ENCODE measurements at regions not wholly inside any gene's neighbourhood (a gene's known extent, or its start where the extent isn't known, plus 50 kb on each side); places are given as distances from the start of the nearest gene placed in this dataset.

- H3K4me1 ChIP-seq: no peaks in the 10 kb centered on the region
- H3K27me3 ChIP-seq: no peaks in the 10 kb centered on the region
- no peak for TF ChIP-seq POLR2A (IDR thresholded peaks at IDR 0.05)
- no peak for TF ChIP-seq CTCF (IDR thresholded peaks at IDR 0.05)
- H3K4me3 ChIP-seq: no peak overlapping the region
- H3K27ac ChIP-seq: no peak overlapping the region
- no peaks in the 10 kb centered on the region for H3K36me3 ChIP-seq
- H3K9me3 ChIP-seq: no peaks in the 10 kb centered on the region
- intact Hi-C loops (cut with DNase I): no loop called here
- ATAC-seq: no peak
- DNase-seq: no peak
Measured at GRCh38 chr10:113414543-113414942, 138.3 kb upstream of the HABP2 start.

GRCh38 chr10:113415246-113415645 is 137.6 kb upstream of the HABP2 start:
- 17% methylated on average over 1 of the region's 3 CpGs for WGBS (ENCODE audit: insufficient coverage, low coverage, low lambda C conversion rate, missing lambda C conversion rate)
- no peaks in the 10 kb centered on the region for H3K9me3 ChIP-seq
- H3K36me3 ChIP-seq: no peaks in the 10 kb centered on the region
- intact Hi-C loops (cut with DNase I): no loop called here
- no peak overlapping the region for H3K27ac ChIP-seq
- ATAC-seq (no peak), DNase-seq (no peak)
- no peaks in the 10 kb centered on the region for H3K27me3 ChIP-seq
- TF ChIP-seq POLR2A (IDR thresholded peaks at IDR 0.05) (no peak), CTCF (IDR thresholded peaks at IDR 0.05) (no peak)
- no peaks in the 10 kb centered on the region for H3K4me1 ChIP-seq
- no peak overlapping the region for H3K4me3 ChIP-seq

GRCh38 chr10:113420057-113420732 is 132.7 kb upstream of the HABP2 start:
- Histone ChIP-seq H3K4me1 (no peaks in the 10 kb centered on the region), H3K4me3 (no peak overlapping the region), H3K27ac (no peak overlapping the region), H3K27me3 (no peaks in the 10 kb centered on the region), H3K36me3 (no peaks in the 10 kb centered on the region), H3K9me3 (no peaks in the 10 kb centered on the region)
- intact Hi-C loops (cut with DNase I): no loop called here
- DNase-seq (no peak), ATAC-seq (no peak)
- TF ChIP-seq POLR2A (IDR thresholded peaks at IDR 0.05): no peak
- no peak for TF ChIP-seq CTCF (IDR thresholded peaks at IDR 0.05)
- WGBS (ENCODE audit: insufficient coverage, low coverage, low lambda C conversion rate, missing lambda C conversion rate): 54% methylated on average over 2 of the region's 2 CpGs

GRCh38 chr10:113420733-113421675 is 131.8 kb upstream of the HABP2 start:
- TF ChIP-seq POLR2A (IDR thresholded peaks at IDR 0.05): no peak
- TF ChIP-seq CTCF (IDR thresholded peaks at IDR 0.05): no peak
- Histone ChIP-seq H3K9me3 (no peaks in the 10 kb centered on the region), H3K4me1 (no peaks in the 10 kb centered on the region), H3K4me3 (no peak overlapping the region), H3K27ac (no peak overlapping the region), H3K27me3 (no peaks in the 10 kb centered on the region), H3K36me3 (no peaks in the 10 kb centered on the region)
- ATAC-seq (no peak), DNase-seq (no peak)
- intact Hi-C loops (cut with DNase I): no loop called here
- 70% methylated on average over 7 of the region's 9 CpGs for WGBS (ENCODE audit: insufficient coverage, low coverage, low lambda C conversion rate, missing lambda C conversion rate)

Measured in right lobe of liver (tissue), 6 donors.